ENCODE measurements at regions not wholly inside any gene's neighbourhood (a gene's known extent, or its start where the extent isn't known, plus 50 kb on each side); places are given as distances from the start of the nearest gene placed in this dataset.

DNA sequence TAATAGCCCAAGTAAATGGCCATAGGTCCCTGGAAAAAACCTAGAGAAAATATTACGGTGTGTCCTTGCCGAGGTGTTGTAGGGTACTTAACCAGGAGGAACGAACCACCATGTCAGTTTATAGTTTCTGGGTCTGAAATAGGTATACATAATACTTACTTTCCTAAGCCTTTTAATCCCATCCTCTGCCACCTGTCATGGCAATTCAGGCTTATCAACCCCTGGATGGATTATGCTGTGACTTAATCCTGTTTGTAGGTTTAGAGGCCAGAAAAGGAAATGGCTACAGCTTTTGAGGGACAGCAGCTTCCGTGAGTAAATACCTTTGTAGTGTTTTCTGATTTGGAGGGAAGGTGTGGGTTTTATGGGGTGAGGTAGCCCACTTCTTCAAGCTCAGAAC is 89.1 kb upstream of the PTPRD start:
- TF ChIP-seq, protein P1, sequence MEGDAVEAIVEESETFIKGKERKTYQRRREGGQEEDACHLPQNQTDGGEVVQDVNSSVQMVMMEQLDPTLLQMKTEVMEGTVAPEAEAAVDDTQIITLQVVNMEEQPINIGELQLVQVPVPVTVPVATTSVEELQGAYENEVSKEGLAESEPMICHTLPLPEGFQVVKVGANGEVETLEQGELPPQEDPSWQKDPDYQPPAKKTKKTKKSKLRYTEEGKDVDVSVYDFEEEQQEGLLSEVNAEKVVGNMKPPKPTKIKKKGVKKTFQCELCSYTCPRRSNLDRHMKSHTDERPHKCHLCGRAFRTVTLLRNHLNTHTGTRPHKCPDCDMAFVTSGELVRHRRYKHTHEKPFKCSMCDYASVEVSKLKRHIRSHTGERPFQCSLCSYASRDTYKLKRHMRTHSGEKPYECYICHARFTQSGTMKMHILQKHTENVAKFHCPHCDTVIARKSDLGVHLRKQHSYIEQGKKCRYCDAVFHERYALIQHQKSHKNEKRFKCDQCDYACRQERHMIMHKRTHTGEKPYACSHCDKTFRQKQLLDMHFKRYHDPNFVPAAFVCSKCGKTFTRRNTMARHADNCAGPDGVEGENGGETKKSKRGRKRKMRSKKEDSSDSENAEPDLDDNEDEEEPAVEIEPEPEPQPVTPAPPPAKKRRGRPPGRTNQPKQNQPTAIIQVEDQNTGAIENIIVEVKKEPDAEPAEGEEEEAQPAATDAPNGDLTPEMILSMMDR (IDR thresholded peaks at IDR 0.05) = no peak

DNA sequence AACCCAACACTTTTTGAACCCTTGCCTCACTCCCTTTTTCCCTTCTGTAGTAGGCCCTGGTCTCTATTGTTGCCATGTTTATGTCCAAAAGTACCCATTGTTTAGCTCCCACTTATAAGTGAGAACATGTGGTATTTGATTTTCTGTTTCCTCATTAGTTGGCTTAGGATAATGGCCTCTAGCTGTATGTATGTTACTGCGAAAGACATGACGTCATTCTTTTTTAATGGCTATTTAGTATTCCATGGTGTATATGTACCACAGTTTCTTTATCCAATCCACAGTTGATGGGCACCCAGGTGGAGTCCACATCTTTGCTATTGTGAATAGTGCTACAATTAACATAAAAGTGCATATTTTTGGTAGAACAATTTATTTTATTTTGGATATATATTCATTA is 90.3 kb upstream of the PTPRD start:
- TF ChIP-seq, protein P1 (IDR thresholded peaks at IDR 0.05) = no peak

DNA sequence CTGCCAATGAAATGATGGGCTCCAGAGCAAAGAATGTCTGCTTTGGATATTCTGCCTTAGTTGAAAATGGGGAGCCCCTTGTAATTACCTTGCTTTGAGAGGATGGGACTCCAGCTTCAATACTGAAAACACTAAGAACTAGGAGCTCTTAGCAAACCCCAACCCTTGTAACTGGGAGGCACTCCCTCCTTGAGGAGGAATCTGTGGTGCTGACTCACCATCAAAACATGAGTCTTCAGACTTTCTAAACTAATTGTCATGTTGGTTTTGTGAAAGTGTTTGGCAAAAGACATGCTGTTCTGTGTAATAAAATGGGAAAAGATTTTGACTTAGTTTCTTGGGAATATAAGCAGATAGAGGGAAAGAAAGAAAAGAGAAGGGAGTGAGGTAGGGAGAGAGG is 91.9 kb upstream of the PTPRD start:
- TF ChIP-seq, protein P1 (IDR thresholded peaks at IDR 0.05) = no peak

DNA sequence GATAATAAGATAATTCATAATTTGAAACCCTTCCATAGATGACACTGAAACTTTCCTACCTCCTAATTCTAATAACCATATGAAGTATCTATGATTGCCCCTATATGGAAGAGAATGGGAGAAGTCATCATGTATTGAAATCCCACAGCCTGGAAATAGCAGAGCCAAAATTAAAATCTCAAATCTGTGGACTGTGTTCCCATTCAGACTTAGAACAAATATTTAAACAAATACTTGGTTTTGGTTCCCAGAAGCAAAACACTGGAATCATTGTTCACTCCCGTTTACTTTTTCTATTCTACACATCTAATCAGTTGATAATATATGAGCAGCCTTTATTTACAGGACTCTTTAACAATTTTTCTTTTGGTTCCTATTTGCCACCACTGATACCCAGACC is 92.6 kb upstream of the PTPRD start:
- TF ChIP-seq, protein P1 (IDR thresholded peaks at IDR 0.05) = no peak

DNA sequence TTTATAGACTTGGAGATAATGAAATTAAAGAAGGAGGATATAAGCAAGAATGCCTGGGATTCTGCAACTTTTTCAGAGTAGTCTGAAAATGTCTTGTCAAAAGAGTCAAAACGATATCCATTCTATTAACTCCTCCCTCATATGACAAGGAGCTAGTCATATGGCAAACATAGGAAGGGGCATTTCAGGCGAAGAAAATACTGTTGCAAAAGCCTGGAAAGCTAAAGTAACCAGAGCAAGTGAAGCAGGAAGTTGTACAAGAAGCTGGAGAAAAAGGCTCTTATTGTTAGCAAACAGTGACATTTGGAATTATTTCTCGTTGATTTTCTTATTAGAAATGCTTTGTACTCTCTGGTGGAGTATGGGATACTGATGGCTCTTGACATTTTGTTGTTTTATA is 94.0 kb upstream of the PTPRD start:
- TF ChIP-seq, protein P1 (IDR thresholded peaks at IDR 0.05) = no peak

DNA sequence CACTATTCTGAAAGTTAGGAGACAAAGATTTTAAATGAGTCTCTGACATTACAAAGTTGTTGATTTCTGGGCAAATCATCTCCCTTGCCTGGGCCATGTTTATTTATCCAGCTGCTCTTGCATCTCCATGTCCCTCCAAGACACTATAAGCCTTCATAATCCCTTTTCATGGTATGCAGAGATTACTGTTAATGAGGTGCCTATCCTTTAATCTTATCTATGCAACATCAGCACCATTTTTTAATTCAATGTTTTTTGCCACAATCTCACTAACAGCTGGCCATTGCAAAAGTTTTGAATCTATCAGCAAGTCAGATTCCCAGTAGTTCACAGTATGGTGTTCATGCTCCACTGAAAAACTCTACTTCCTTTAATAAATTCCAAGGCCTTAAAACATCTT is 108.5 kb upstream of the PTPRD start:
- TF ChIP-seq, protein P1 (IDR thresholded peaks at IDR 0.05) = no peak

DNA sequence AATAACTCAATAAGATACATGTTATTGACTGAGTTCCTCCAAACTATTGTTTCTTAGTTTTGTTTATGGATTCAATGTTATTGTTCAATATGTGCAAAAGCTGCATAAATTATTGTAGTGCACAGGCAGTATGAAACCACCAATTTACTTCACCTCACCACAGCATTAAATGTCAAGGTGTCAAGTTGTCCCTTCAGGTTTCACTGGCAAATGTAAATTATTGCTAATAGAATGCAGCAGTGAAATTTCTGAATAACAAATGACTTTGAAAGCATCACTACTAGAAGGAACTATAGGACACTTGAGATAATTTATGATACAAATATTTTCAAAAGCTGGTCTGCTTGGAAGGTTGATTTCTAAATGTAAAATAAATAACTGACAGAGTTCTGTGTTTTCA is 116.4 kb upstream of the PTPRD start:
- TF ChIP-seq, protein P1 (IDR thresholded peaks at IDR 0.05) = no peak

DNA sequence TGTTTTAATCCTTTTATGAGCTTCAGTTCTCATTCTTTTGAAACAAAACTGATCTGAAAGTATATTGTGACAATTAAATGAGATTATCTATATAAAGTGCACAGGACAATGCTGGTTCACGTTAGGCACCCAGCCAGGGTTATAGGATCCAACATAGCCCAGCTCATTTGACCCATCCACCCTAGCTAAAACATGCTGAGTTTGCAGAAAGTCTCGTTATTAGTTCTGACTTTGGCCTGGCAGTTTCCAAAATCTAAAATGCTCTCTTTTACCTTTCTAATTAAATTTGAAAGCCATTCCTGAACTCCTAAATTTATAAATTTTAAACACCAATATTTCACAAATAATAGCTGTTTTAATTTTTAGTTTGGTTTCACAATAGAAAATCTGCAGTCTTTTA is 131.9 kb upstream of the PTPRD start:
- TF ChIP-seq, protein P1 (IDR thresholded peaks at IDR 0.05) = no peak
